HepG2 (cell line): ENCODE measurements at regions not wholly inside any gene's neighbourhood (a gene's known extent, or its start where the extent isn't known, plus 50 kb on each side); places are given as distances from the start of the nearest gene placed in this dataset.

ENCODE experiments used
- ATF7 ChIP-seq, 2 experiments: fragments of 450-650 bp in 1 of 2; sonication (generic) in 1 of 2; formaldehyde crosslinking in 1 of 2; IDR thresholded peaks; 2 replicates each; pipeline versions ENCODE4 v1.4.0 to v1.6.1; 2016 to 2020; ENCODE audit warnings: antibody characterized with exemption in 1 of 2, mild to moderate bottlenecking in 1 of 2, missing genetic modification reagents in 1 of 2
- CEBPG ChIP-seq: IDR thresholded peaks from 2 replicates; pipeline ENCODE4 v1.6.1; 2016
- FOXA3 ChIP-seq: IDR thresholded peaks from 2 replicates; pipeline ENCODE4 v1.6.1; 2016; ENCODE audit warnings: missing genetic modification reagents, missing compliant biosample characterization
- HDAC2 ChIP-seq: sonication (generic); formaldehyde crosslinking; IDR thresholded peaks from 2 replicates; pipeline ENCODE4 v1.4.0; 2020; ENCODE audit warnings: missing genetic modification reagents
- KDM3A ChIP-seq: IDR thresholded peaks from 2 replicates; pipeline ENCODE4 v1.6.1; 2018; ENCODE audit warnings: low read depth, missing compliant biosample characterization
- MIXL1 ChIP-seq: IDR thresholded peaks from 2 replicates; pipeline ENCODE4 v1.6.1; 2016
- SUZ12 ChIP-seq: fragments of 150-350 bp; IDR thresholded peaks from 2 replicates; pipeline ENCODE4 v1.6.1; 2014; ENCODE audit warnings: low read depth, low read length
- ZBTB38 ChIP-seq: sonication (generic); formaldehyde crosslinking; IDR thresholded peaks from 2 replicates; pipeline ENCODE4 v1.5.1; 2020; ENCODE audit warnings: mild to moderate bottlenecking, missing genetic modification reagents
- ZNF205 ChIP-seq: IDR thresholded peaks from 2 replicates; pipeline ENCODE4 v1.6.1; 2018; ENCODE audit warnings: missing biosample characterization, missing genetic modification reagents
- ZNF260 ChIP-seq: sonication (generic); formaldehyde crosslinking; IDR thresholded peaks from 2 replicates; pipeline ENCODE4 v1.4.0; 2020; ENCODE audit warnings: missing genetic modification reagents, low read depth, mild to moderate bottlenecking, borderline replicate concordance
- ZNF331 ChIP-seq: sonication (generic); formaldehyde crosslinking; IDR thresholded peaks from 2 replicates; pipeline ENCODE4 v1.4.0; 2020; ENCODE audit warnings: missing genetic modification reagents
- ZNF530 ChIP-seq: sonication (generic); formaldehyde crosslinking; IDR thresholded peaks from 2 replicates; pipeline ENCODE4 v1.5.0; 2020; ENCODE audit warnings: low read depth, mild to moderate bottlenecking, missing genetic modification reagents
- ZNF674 ChIP-seq: sonication (generic); formaldehyde crosslinking; IDR thresholded peaks from 2 replicates; pipeline ENCODE4 v1.5.0; 2020; ENCODE audit warnings: low read depth, mild to moderate bottlenecking, missing genetic modification reagents
- ZNF720 ChIP-seq: sonication (generic); formaldehyde crosslinking; IDR thresholded peaks from 2 replicates; pipeline ENCODE4 v1.4.0; 2020; ENCODE audit warnings: missing genetic modification reagents
- ZNF782 ChIP-seq: sonication (generic); formaldehyde crosslinking; IDR thresholded peaks from 2 replicates; pipeline ENCODE4 v1.4.0; 2020; ENCODE audit warnings: missing genetic modification reagents, mild to moderate bottlenecking, borderline replicate concordance
- TF ChIP-seq, protein P1 (sequence below): sonication (generic); formaldehyde crosslinking; IDR thresholded peaks from 2 replicates; pipeline ENCODE4 v1.5.0; 2020; ENCODE audit warnings: missing genetic modification reagents
- TF ChIP-seq, protein P2 (sequence below): sonication (generic); formaldehyde crosslinking; IDR thresholded peaks from 2 replicates; pipeline ENCODE4 v1.9.0; 2021; ENCODE audit warnings: missing genetic modification reagents, borderline replicate concordance
- TF ChIP-seq, protein P3 (sequence below): sonication (generic); formaldehyde crosslinking; IDR thresholded peaks from 2 replicates; pipeline ENCODE4 v1.5.1; 2020; ENCODE audit warnings: missing genetic modification reagents, mild to moderate bottlenecking, borderline replicate concordance
- TF ChIP-seq, protein P4 (sequence below): fragments of 450-650 bp; IDR thresholded peaks from 2 replicates; pipeline ENCODE4 v1.6.1; 2017
- TF ChIP-seq, protein P5 (sequence below): sonication (generic); formaldehyde crosslinking; IDR thresholded peaks from 2 replicates; pipeline ENCODE4 v1.5.1; 2020; ENCODE audit warnings: mild to moderate bottlenecking, missing genetic modification reagents, moderate library complexity

DNA sequence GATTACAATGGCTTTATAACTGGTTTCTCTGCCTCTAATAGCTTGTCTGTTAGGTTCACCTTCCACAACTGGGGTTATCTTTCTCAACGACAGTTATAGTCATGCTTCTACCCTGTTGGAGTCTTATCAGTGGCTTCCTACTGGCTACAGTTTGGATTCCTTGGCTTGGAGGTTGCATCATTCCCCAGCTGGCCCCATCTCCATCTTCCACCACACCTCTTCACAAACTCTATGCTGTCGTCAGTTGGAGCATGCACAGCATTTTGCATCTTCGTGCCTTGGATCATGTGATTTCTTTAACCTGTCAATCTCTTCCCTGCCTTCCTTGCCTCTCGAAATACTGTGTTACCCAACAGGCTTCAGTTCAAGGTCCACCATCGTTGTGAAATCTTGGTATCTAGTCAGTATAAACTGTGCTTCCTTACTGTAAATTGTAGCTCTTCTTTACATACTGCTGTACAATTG lies 316.3 kb upstream of the CXCR4 start (continued):
- TF ChIP-seq, protein P1, sequence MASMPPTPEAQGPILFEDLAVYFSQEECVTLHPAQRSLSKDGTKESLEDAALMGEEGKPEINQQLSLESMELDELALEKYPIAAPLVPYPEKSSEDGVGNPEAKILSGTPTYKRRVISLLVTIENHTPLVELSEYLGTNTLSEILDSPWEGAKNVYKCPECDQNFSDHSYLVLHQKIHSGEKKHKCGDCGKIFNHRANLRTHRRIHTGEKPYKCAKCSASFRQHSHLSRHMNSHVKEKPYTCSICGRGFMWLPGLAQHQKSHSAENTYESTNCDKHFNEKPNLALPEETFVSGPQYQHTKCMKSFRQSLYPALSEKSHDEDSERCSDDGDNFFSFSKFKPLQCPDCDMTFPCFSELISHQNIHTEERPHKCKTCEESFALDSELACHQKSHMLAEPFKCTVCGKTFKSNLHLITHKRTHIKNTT, result no peak
- TF ChIP-seq ZNF782 (no peak), KDM3A (CRISPR knock-in tag) (no peak), FOXA3 (CRISPR knock-in tag) (no peak; the same call in 1 of the 2 replicates), ATF7 (IDR thresholded peaks at IDR 0.05) (0 out of 2 replicates have a peak, but pooled peaks have one; percentile 26), ATF7 (CRISPR knock-in tag; IDR thresholded peaks at IDR 0.05) (no peak), ZNF674 (CRISPR knock-in tag) (no peak), ZNF331 (CRISPR knock-in tag) (no peak), CEBPG (peak; percentile 81), HDAC2 (no peak), ZNF720 (CRISPR knock-in tag) (no peak), MIXL1 (CRISPR knock-in tag) (no peak), ZBTB38 (CRISPR knock-in tag) (no peak), SUZ12 (no peak), ZNF530 (CRISPR knock-in tag) (no peak), ZNF205 (CRISPR knock-in tag) (peak; percentile 66; the same call in 1 of the 2 replicates), ZNF260 (CRISPR knock-in tag) (no peak)
- TF ChIP-seq, protein P2, sequence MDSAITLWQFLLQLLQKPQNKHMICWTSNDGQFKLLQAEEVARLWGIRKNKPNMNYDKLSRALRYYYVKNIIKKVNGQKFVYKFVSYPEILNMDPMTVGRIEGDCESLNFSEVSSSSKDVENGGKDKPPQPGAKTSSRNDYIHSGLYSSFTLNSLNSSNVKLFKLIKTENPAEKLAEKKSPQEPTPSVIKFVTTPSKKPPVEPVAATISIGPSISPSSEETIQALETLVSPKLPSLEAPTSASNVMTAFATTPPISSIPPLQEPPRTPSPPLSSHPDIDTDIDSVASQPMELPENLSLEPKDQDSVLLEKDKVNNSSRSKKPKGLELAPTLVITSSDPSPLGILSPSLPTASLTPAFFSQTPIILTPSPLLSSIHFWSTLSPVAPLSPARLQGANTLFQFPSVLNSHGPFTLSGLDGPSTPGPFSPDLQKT (CRISPR knock-in tag), result no peak
- TF ChIP-seq, protein P3, sequence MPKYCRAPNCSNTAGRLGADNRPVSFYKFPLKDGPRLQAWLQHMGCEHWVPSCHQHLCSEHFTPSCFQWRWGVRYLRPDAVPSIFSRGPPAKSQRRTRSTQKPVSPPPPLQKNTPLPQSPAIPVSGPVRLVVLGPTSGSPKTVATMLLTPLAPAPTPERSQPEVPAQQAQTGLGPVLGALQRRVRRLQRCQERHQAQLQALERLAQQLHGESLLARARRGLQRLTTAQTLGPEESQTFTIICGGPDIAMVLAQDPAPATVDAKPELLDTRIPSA (CRISPR knock-in tag), result no peak
- TF ChIP-seq, protein P4, sequence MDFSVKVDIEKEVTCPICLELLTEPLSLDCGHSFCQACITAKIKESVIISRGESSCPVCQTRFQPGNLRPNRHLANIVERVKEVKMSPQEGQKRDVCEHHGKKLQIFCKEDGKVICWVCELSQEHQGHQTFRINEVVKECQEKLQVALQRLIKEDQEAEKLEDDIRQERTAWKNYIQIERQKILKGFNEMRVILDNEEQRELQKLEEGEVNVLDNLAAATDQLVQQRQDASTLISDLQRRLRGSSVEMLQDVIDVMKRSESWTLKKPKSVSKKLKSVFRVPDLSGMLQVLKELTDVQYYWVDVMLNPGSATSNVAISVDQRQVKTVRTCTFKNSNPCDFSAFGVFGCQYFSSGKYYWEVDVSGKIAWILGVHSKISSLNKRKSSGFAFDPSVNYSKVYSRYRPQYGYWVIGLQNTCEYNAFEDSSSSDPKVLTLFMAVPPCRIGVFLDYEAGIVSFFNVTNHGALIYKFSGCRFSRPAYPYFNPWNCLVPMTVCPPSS, result no peak
- TF ChIP-seq, protein P5, sequence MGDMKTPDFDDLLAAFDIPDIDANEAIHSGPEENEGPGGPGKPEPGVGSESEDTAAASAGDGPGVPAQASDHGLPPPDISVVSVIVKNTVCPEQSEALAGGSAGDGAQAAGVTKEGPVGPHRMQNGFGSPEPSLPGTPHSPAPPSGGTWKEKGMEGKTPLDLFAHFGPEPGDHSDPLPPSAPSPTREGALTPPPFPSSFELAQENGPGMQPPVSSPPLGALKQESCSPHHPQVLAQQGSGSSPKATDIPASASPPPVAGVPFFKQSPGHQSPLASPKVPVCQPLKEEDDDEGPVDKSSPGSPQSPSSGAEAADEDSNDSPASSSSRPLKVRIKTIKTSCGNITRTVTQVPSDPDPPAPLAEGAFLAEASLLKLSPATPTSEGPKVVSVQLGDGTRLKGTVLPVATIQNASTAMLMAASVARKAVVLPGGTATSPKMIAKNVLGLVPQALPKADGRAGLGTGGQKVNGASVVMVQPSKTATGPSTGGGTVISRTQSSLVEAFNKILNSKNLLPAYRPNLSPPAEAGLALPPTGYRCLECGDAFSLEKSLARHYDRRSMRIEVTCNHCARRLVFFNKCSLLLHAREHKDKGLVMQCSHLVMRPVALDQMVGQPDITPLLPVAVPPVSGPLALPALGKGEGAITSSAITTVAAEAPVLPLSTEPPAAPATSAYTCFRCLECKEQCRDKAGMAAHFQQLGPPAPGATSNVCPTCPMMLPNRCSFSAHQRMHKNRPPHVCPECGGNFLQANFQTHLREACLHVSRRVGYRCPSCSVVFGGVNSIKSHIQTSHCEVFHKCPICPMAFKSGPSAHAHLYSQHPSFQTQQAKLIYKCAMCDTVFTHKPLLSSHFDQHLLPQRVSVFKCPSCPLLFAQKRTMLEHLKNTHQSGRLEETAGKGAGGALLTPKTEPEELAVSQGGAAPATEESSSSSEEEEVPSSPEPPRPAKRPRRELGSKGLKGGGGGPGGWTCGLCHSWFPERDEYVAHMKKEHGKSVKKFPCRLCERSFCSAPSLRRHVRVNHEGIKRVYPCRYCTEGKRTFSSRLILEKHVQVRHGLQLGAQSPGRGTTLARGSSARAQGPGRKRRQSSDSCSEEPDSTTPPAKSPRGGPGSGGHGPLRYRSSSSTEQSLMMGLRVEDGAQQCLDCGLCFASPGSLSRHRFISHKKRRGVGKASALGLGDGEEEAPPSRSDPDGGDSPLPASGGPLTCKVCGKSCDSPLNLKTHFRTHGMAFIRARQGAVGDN, result no peak
